ENCODE measurements at regions not wholly inside any gene's neighbourhood (a gene's known extent, or its start where the extent isn't known, plus 50 kb on each side); places are given as distances from the start of the nearest gene placed in this dataset.

GRCh38 chr6:141361559-141361958 lies 771.2 kb upstream of the GJE1 start:
- H3K9me3 ChIP-seq (replicated peaks in 1 of 3), result no peaks in the 10 kb centered on the region
- H3K27ac ChIP-seq, result no peak overlapping the region
- intact Hi-C loops (cut with DNase I), result no loop called here
- 53 to 71% (median 57%) methylated on average over 1 of the region's 1 CpG for WGBS, 4 donors
- H3K4me1 ChIP-seq (replicated peaks in 1 of 2), result no peaks in the 10 kb centered on the region
- no peaks in the 10 kb centered on the region for H3K36me3 ChIP-seq (replicated peaks in 1 of 2)
- no peaks in the 10 kb centered on the region for H3K27me3 ChIP-seq
- no peak overlapping the region for H3K4me3 ChIP-seq
- no peak for DNase-seq
- TF ChIP-seq POLR2A (IDR thresholded peaks at IDR 0.05) (no peak), CTCF (IDR thresholded peaks at IDR 0.05) (no peak)

- Histone ChIP-seq H3K4me3 (no peak overlapping the region), H3K27me3 (no peaks in the 10 kb centered on the region), H3K27ac (peak overlapping the region in 1 of 5 donors; percentile 11), H3K36me3 (replicated peaks in 1 of 2) (no peaks in the 10 kb centered on the region), H3K4me1 (replicated peaks in 1 of 2) (no peaks in the 10 kb centered on the region), H3K9me3 (replicated peaks in 1 of 3) (no peaks in the 10 kb centered on the region)
- no peak for TF ChIP-seq CTCF (IDR thresholded peaks at IDR 0.05)
- TF ChIP-seq POLR2A (IDR thresholded peaks at IDR 0.05), result no peak
- intact Hi-C loops (cut with DNase I), result no loop called here
- DNase-seq, result peak in 1 of 7 donors; percentile 51
- WGBS, 4 donors, result 30 to 55% (median 41%) methylated on average over 5 of the region's 5 CpGs
Observed at GRCh38 chr6:141359953-141360352, 772.8 kb upstream of the GJE1 start.

- WGBS, 4 donors, result 74 to 87% (median 84%) methylated on average over 4 of the region's 4 CpGs
- intact Hi-C loops (cut with DNase I), result no loop called here
Observed at GRCh38 chr6:141354191-141354955, 778.4 kb upstream of the GJE1 start.

GRCh38 chr6:141351721-141352120 lies 781.0 kb upstream of the GJE1 start:
- intact Hi-C loops (cut with DNase I), result no loop called here
- no peaks in the 10 kb centered on the region for H3K36me3 ChIP-seq (replicated peaks in 1 of 2)
- no peak for DNase-seq
- no peak overlapping the region for H3K27ac ChIP-seq
- no peaks in the 10 kb centered on the region for H3K4me1 ChIP-seq (replicated peaks in 1 of 2)
- H3K4me3 ChIP-seq, result no peak overlapping the region
- no peak for TF ChIP-seq CTCF (IDR thresholded peaks at IDR 0.05)
- no peak for TF ChIP-seq POLR2A (IDR thresholded peaks at IDR 0.05)
- H3K9me3 ChIP-seq (replicated peaks in 1 of 3), result no peaks in the 10 kb centered on the region
- H3K27me3 ChIP-seq, result no peaks in the 10 kb centered on the region
- 60 to 73% (median 66%) methylated on average over 1 of the region's 1 CpG for WGBS, 4 donors

More at GRCh38 chr6:141354191-141354955, 778.4 kb upstream of the GJE1 start:
- Histone ChIP-seq H3K27me3 (no peaks in the 10 kb centered on the region), H3K9me3 (replicated peaks in 1 of 3) (no peaks in the 10 kb centered on the region), H3K36me3 (replicated peaks in 1 of 2) (no peaks in the 10 kb centered on the region), H3K27ac (no peak overlapping the region), H3K4me1 (replicated peaks in 1 of 2) (no peaks in the 10 kb centered on the region), H3K4me3 (no peak overlapping the region)
- no peak for DNase-seq
- no peak for TF ChIP-seq CTCF (IDR thresholded peaks at IDR 0.05)
- no peak for TF ChIP-seq POLR2A (IDR thresholded peaks at IDR 0.05)
